ENCODE measurements at regions not wholly inside any gene's neighbourhood (a gene's known extent, or its start where the extent isn't known, plus 50 kb on each side); places are given as distances from the start of the nearest gene placed in this dataset.

GRCh38 chr15:53404930-53405493, 354.5 kb downstream of the WDR72 start:
- TF ChIP-seq, protein P1, sequence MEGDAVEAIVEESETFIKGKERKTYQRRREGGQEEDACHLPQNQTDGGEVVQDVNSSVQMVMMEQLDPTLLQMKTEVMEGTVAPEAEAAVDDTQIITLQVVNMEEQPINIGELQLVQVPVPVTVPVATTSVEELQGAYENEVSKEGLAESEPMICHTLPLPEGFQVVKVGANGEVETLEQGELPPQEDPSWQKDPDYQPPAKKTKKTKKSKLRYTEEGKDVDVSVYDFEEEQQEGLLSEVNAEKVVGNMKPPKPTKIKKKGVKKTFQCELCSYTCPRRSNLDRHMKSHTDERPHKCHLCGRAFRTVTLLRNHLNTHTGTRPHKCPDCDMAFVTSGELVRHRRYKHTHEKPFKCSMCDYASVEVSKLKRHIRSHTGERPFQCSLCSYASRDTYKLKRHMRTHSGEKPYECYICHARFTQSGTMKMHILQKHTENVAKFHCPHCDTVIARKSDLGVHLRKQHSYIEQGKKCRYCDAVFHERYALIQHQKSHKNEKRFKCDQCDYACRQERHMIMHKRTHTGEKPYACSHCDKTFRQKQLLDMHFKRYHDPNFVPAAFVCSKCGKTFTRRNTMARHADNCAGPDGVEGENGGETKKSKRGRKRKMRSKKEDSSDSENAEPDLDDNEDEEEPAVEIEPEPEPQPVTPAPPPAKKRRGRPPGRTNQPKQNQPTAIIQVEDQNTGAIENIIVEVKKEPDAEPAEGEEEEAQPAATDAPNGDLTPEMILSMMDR (IDR thresholded peaks at IDR 0.05) = no peak
- TF ChIP-seq POLR2A (IDR thresholded peaks at IDR 0.05; ENCODE audit: low read depth) = no peak
- no peak for TF ChIP-seq POLR2AphosphoS5 (IDR thresholded peaks at IDR 0.05)
- no peak for TF ChIP-seq EP300 (IDR thresholded peaks at IDR 0.05)

Data from esophagus muscularis mucosa (tissue), 4 donors.